GM12878 (cell line): ENCODE measurements at regions not wholly inside any gene's neighbourhood (a gene's known extent, or its start where the extent isn't known, plus 50 kb on each side); places are given as distances from the start of the nearest gene placed in this dataset.

Experiments used
- ATAC-seq: fragments of 200-7000 bp; cut with Tn5 transposase; 3 replicates; pipeline ENCODE4 v1.9.1; 2020; ENCODE audit warnings: mild to moderate bottlenecking, moderate library complexity
- BruUV-seq: library from RNA; stranded (reverse); fragments of 400-500 nt; replicated peaks from 2 replicates; lab custom pipeline; 2021; lab: Mats Ljungman, UMichigan
- CTCF ChIA-PET: fragments of 300-600 bp; sonication (Branson Sonifier 250); formaldehyde crosslinking; extraction: SDS; loops from one replicate; lab custom pipeline; 2021; ENCODE audit warnings: inconsistent platforms; lab: Yijun Ruan, JAX
- POLR2A ChIA-PET: fragments of 350-600 bp; formaldehyde crosslinking; extraction: SDS; loops from one replicate; lab custom pipeline; 2021; ENCODE audit warnings: inconsistent platforms; lab: Charles Lee
- RAD21 ChIA-PET: fragments of 300-600 bp; sonication (Branson Sonifier 250); formaldehyde crosslinking; loops from one replicate; lab custom pipeline; 2023; ENCODE audit warnings: antibody characterized with exemption; ENCODE audit not compliant: unreplicated experiment; lab: Charles Lee
- SMC1A ChIA-PET: fragments of 300-600 bp; sonication (Branson Sonifier 250); formaldehyde crosslinking; loops from one replicate; lab custom pipeline; 2023; ENCODE audit not compliant: unreplicated experiment, uncharacterized antibody; lab: Charles Lee
- DNase-seq: peaks from one replicate; pipeline ENCODE4 v3.0.0-alpha.2; 2011; ENCODE audit warnings: low read depth, low spot score
- FAIRE-seq: peaks from 3 replicates; lab custom pipeline; 2011; peaks lifted over from hg19 to GRCh38; lab: Jason Lieb, UNC
- H2AFZ ChIP-seq: 2 replicates; pipeline ENCODE4 v1.6.0; 2011; ENCODE audit warnings: low read depth, low read length, control low read depth; ENCODE audit not compliant: control insufficient read depth
- H3K27ac ChIP-seq: 2 replicates; pipeline ENCODE4 v1.5.1; 2011; ENCODE audit warnings: control low read depth; ENCODE audit not compliant: control insufficient read depth, insufficient read depth
- H3K27me3 ChIP-seq, 2 experiments: replicated peaks in 1 of 2; 2 replicates each; pipeline versions ENCODE4 v1.6.0 to v1.6.1; 2011; ENCODE audit warnings: low read length in 1 of 2; ENCODE audit not compliant: control insufficient read depth in 2 of 2, insufficient read depth in 2 of 2
- H3K36me3 ChIP-seq, 2 experiments: 2 replicates each; pipeline ENCODE4 v1.5.1; 2011; ENCODE audit warnings: low read length in 1 of 2; ENCODE audit not compliant: control insufficient read depth in 2 of 2, insufficient read depth in 2 of 2
- H3K4me1 ChIP-seq: 2 replicates; pipeline ENCODE4 v1.6.1; 2011; ENCODE audit warnings: mild to moderate bottlenecking, low read length, moderate library complexity, mixed read lengths; ENCODE audit not compliant: control insufficient read depth, insufficient read depth
- H3K4me2 ChIP-seq: 2 replicates; pipeline ENCODE4 v1.6.0; 2011; ENCODE audit warnings: control low read depth; ENCODE audit not compliant: control insufficient read depth, insufficient read depth
- H3K4me3 ChIP-seq: fragments of 200-600 bp; sonication (generic); 2 replicates; pipeline ENCODE4 v1.5.1; 2016
- H3K79me2 ChIP-seq: 2 replicates; pipeline ENCODE4 v1.6.0; 2011; ENCODE audit warnings: low read length; ENCODE audit not compliant: control insufficient read depth, insufficient read depth
- H3K9ac ChIP-seq: 2 replicates; pipeline ENCODE4 v1.8.0; 2011; ENCODE audit warnings: low read length, control low read depth, mixed read lengths; ENCODE audit not compliant: control insufficient read depth, insufficient read depth
- H3K9me3 ChIP-seq: replicated peaks from 3 replicates; pipeline ENCODE4 v1.5.1; 2011; ENCODE audit warnings: mild to moderate bottlenecking, low read length; ENCODE audit not compliant: control insufficient read depth, insufficient read depth
- H4K20me1 ChIP-seq: 2 replicates; pipeline ENCODE4 v1.6.0; 2011; ENCODE audit not compliant: control insufficient read depth, insufficient read depth
- FOXM1 ChIP-seq: IDR thresholded peaks from 2 replicates; pipeline ENCODE4 v1.6.1; 2012; ENCODE audit warnings: low read depth, mild to moderate bottlenecking, inconsistent platforms, low read length, moderate library complexity
- HCFC1 ChIP-seq: fragments of 150-350 bp; IDR thresholded peaks from 2 replicates; pipeline ENCODE4 v1.6.1; 2014; ENCODE audit warnings: low read length
- HSF1 ChIP-seq: fragments of 150-350 bp; IDR thresholded peaks from 2 replicates; pipeline ENCODE4 v1.6.1; 2014; ENCODE audit warnings: mild to moderate bottlenecking, low read depth, low read length
- KAT2A ChIP-seq: conservative IDR thresholded peaks from 2 replicates; pipeline ENCODE4 v1.6.1; 2011; ENCODE audit warnings: low read depth, low read length; ENCODE audit not compliant: control insufficient read depth
- MEF2B ChIP-seq: fragments of 450-650 bp; IDR thresholded peaks from 2 replicates; pipeline ENCODE4 v1.6.1; 2018; ENCODE audit warnings: mild to moderate bottlenecking, moderate library complexity; ENCODE audit not compliant: partially characterized antibody, poor library complexity, severe bottlenecking
- MLLT1 ChIP-seq: fragments of 450-650 bp; IDR thresholded peaks from 2 replicates; pipeline ENCODE4 v1.6.1; 2016; ENCODE audit warnings: mild to moderate bottlenecking
- RAD21 ChIP-seq: IDR thresholded peaks from 2 replicates; pipeline ENCODE4 v1.6.1; 2011; ENCODE audit warnings: mild to moderate bottlenecking, low read depth, low read length, moderate library complexity; ENCODE audit not compliant: insufficient read depth
- RAD51 ChIP-seq: fragments of 450-650 bp; IDR thresholded peaks from 2 replicates; pipeline ENCODE4 v1.6.1; 2016; ENCODE audit warnings: moderate library complexity, mild to moderate bottlenecking, inconsistent platforms
- RB1 ChIP-seq: fragments of 450-650 bp; formaldehyde crosslinking; IDR thresholded peaks from 2 replicates; pipeline ENCODE4 v1.6.1; 2017; ENCODE audit warnings: mild to moderate bottlenecking, borderline replicate concordance
- RBBP5 ChIP-seq: fragments of 200-600 bp; sonication (generic); conservative IDR thresholded peaks from 2 replicates; pipeline ENCODE4 v1.6.1; 2016
- SIN3A ChIP-seq: IDR thresholded peaks from 2 replicates; pipeline ENCODE4 v1.6.1; 2012; ENCODE audit warnings: low read depth, low read length, improper control_type of control experiment
- SKIL ChIP-seq: fragments of 450-650 bp; IDR thresholded peaks from 2 replicates; pipeline ENCODE4 v1.6.1; 2017; ENCODE audit warnings: mild to moderate bottlenecking, low read depth, inconsistent platforms; ENCODE audit not compliant: poor library complexity, severe bottlenecking
- SREBF2 ChIP-seq: IDR thresholded peaks from 2 replicates; pipeline ENCODE4 v1.6.1; 2012; ENCODE audit warnings: mild to moderate bottlenecking, low read length
- STAT1 ChIP-seq: fragments of 450-650 bp; conservative IDR thresholded peaks from 2 replicates; pipeline ENCODE4 v1.6.1; 2014; ENCODE audit warnings: antibody characterized with exemption, mild to moderate bottlenecking
- WGBS: methylation state at CpG from one replicate; pipeline ENCODE4 v1.1.6; 2016; ENCODE audit warnings: low lambda C conversion rate; ENCODE audit not compliant: insufficient replicate concordance, insufficient coverage; ENCODE audit errors: missing lambda C conversion rate; 5-methylcytosine and 5-hydroxymethylcytosine counted together
- in situ Hi-C: fragments of 300-500 bp; cut with MboI; formaldehyde crosslinking; loops from 9 replicates; pipeline ENCODE4 v1.14.3; 2018; ENCODE audit warnings: mixed read lengths
- intact Hi-C: fragments of 100-400 bp; cut with micrococcal nuclease; formaldehyde crosslinking; loops from one replicate; pipeline ENCODE4 v1.14.2; 2022; ENCODE audit not compliant: unreplicated experiment
- TF ChIP-seq, protein P1 (sequence below): fragments of 450-650 bp; IDR thresholded peaks from 2 replicates; pipeline ENCODE4 v1.6.1; 2017; ENCODE audit warnings: mild to moderate bottlenecking

DNA sequence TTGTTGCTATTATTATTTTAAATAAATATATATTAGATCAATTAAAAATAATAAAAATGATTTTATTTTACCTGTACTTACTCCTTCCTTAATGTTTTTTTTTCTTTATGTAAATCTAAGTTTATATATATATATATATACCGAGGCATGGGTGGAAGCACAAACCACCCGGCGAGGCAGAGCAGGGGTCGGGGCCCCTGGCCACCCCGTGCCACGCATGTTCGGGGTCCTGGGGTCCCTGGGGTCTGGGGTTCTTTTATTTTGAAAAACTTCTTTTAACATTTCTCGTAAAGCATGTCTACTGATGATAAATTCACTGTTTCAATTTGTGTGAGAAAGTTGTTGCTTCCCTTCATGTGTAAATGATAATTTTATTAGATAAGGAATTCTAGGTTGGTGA is 976.1 kb downstream of the REEP3 start:
- intact Hi-C loops, result no loop called here
- ChIA-PET SMC1A (no interaction called here), POLR2A (no interaction called here), CTCF (no interaction called here)
- Histone ChIP-seq H3K36me3 (no peaks in the 10 kb centered on the region), H3K9ac (no peak overlapping the region), H3K79me2 (no peaks in the 10 kb centered on the region), H3K4me1 (no peaks in the 10 kb centered on the region), H3K27me3 (no peaks in the 10 kb centered on the region), H3K4me2 (no peak overlapping the region)
- no TSS peak for BruUV-seq
- in situ Hi-C loops, result no loop called here
- 16% methylated on average over 8 of the region's 8 CpGs for WGBS
- no peak for DNase-seq
- TF ChIP-seq RAD51 (no peak), FOXM1 (no peak), SIN3A (no peak), MEF2B (no peak), STAT1 (no peak), MLLT1 (no peak), KAT2A (no peak), RBBP5 (no peak), SREBF2 (no peak), SKIL (no peak), RB1 (no peak), HCFC1 (no peak), RAD21 (no peak), HSF1 (no peak)
- TF ChIP-seq, protein P1, sequence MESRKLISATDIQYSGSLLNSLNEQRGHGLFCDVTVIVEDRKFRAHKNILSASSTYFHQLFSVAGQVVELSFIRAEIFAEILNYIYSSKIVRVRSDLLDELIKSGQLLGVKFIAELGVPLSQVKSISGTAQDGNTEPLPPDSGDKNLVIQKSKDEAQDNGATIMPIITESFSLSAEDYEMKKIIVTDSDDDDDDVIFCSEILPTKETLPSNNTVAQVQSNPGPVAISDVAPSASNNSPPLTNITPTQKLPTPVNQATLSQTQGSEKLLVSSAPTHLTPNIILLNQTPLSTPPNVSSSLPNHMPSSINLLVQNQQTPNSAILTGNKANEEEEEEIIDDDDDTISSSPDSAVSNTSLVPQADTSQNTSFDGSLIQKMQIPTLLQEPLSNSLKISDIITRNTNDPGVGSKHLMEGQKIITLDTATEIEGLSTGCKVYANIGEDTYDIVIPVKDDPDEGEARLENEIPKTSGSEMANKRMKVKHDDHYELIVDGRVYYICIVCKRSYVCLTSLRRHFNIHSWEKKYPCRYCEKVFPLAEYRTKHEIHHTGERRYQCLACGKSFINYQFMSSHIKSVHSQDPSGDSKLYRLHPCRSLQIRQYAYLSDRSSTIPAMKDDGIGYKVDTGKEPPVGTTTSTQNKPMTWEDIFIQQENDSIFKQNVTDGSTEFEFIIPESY, result no peak
- TF ChIP-seq, all 136 proteins: peak for 0
- Histone ChIP-seq H2AFZ (no peak overlapping the region), H3K4me3 (no peak overlapping the region), H3K9me3 (no peaks in the 10 kb centered on the region), H4K20me1 (no peaks in the 10 kb centered on the region), H3K27ac (no peak overlapping the region)
- RAD21 ChIA-PET, result no interaction called here
- ATAC-seq (no peak), FAIRE-seq (no peak)
